Activated T-helper 2 cell treated with anti-CD3 and anti-CD28 coated beads, Interferon-gamma antibody, Interleukin-2, Interleukin-4, amounts not matched to agents 10 μg/mL and 5 μg/mL and 100 μg/mL, durations not matched to agents 14 hours and 24 hours and 36 hours (primary cell): ENCODE measurements at regions not wholly inside any gene's neighbourhood (a gene's known extent, or its start where the extent isn't known, plus 50 kb on each side); places are given as distances from the start of the nearest gene placed in this dataset.

Source experiments
- DNase-seq: peaks from one replicate; pipeline ENCODE4 v3.0.0; 2021; ENCODE audit warnings: low spot score
- H3K27ac Mint-ChIP-seq: one replicate; pipeline ENCODE4 v1.8.0; 2021; ENCODE audit warnings: mixed read lengths
- H3K27me3 Mint-ChIP-seq: one replicate; pipeline ENCODE4 v1.8.0; 2021; ENCODE audit warnings: low read depth, mixed read lengths
- H3K36me3 Mint-ChIP-seq: one replicate; pipeline ENCODE4 v1.8.0; 2021; ENCODE audit warnings: low read depth, mixed read lengths
- H3K4me1 Mint-ChIP-seq: one replicate; pipeline ENCODE4 v1.8.0; 2021; ENCODE audit warnings: low read depth, mixed read lengths
- H3K4me3 Mint-ChIP-seq: one replicate; pipeline ENCODE4 v1.8.0; 2021; ENCODE audit warnings: low read depth, mild to moderate bottlenecking, moderate library complexity, mixed read lengths
- H3K9me3 Mint-ChIP-seq: one replicate; pipeline ENCODE4 v1.8.0; 2021; ENCODE audit warnings: mixed read lengths
- intact Hi-C: fragments of 100-400 bp; cut with micrococcal nuclease; formaldehyde crosslinking; loops from one replicate; pipeline ENCODE4 v1.15.1; 2023

DNA sequence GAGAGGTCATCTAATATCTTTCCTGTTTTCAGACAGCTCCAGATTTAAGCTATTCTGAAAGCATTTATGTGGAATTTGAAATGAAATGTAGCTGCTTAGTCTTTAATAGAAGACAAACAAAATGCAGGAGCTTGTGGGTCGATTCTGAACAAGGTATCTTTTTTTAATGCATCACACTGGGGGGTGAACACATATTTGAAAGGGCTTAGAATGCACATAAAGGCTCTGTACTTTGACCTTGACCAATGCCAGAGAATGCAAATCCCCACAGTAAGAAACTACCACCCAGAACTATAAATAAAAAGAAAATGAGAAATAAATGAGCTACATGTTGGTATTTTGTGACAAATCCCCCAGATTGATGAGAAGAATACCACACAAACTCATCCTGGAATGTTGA is 489.3 kb downstream of the PIK3C3 start:
- H3K27me3 Mint-ChIP-seq = no peaks in the 10 kb centered on the region
- DNase-seq = no peak
- no peak overlapping the region for H3K27ac Mint-ChIP-seq
- H3K36me3 Mint-ChIP-seq = no peaks in the 10 kb centered on the region
- intact Hi-C loops = no loop called here
- H3K9me3 Mint-ChIP-seq = peaks cover 26% of the 10 kb centered on the region
- H3K4me1 Mint-ChIP-seq = no peaks in the 10 kb centered on the region
- no peak overlapping the region for H3K4me3 Mint-ChIP-seq

- Mint-ChIP-seq H3K9me3 (peaks cover 26% of the 10 kb centered on the region), H3K27ac (no peak overlapping the region), H3K4me3 (no peak overlapping the region), H3K4me1 (no peaks in the 10 kb centered on the region), H3K36me3 (no peaks in the 10 kb centered on the region), H3K27me3 (no peaks in the 10 kb centered on the region)
- DNase-seq = no peak
- intact Hi-C loops = no loop called here
These were observed 490.3 kb downstream of the PIK3C3 start for GRCh38 chr18:42445359-42445758.

GRCh38 chr18:42446195-42446594 is 491.2 kb downstream of the PIK3C3 start:
- Mint-ChIP-seq H3K4me1 (no peaks in the 10 kb centered on the region), H3K4me3 (no peak overlapping the region), H3K9me3 (peaks cover 26% of the 10 kb centered on the region), H3K27ac (no peak overlapping the region), H3K36me3 (no peaks in the 10 kb centered on the region), H3K27me3 (no peaks in the 10 kb centered on the region)
- DNase-seq = no peak
- intact Hi-C loops = no loop called here

- Mint-ChIP-seq H3K4me3 (no peak overlapping the region), H3K36me3 (no peaks in the 10 kb centered on the region), H3K27ac (no peak overlapping the region), H3K4me1 (no peaks in the 10 kb centered on the region), H3K27me3 (no peaks in the 10 kb centered on the region), H3K9me3 (peaks cover 30% of the 10 kb centered on the region)
- DNase-seq = no peak
- intact Hi-C loops = no loop called here
These were observed 492.7 kb downstream of the PIK3C3 start for GRCh38 chr18:42447688-42448087.

- H3K4me1 Mint-ChIP-seq = no peaks in the 10 kb centered on the region
- no peaks in the 10 kb centered on the region for H3K27me3 Mint-ChIP-seq
- no peak overlapping the region for H3K4me3 Mint-ChIP-seq
- no peak for DNase-seq
- H3K36me3 Mint-ChIP-seq = no peaks in the 10 kb centered on the region
- intact Hi-C loops = no loop called here
- no peak overlapping the region for H3K27ac Mint-ChIP-seq
- H3K9me3 Mint-ChIP-seq = no peaks in the 10 kb centered on the region
These were observed 503.2 kb downstream of the PIK3C3 start for GRCh38 chr18:42458226-42458625.

GRCh38 chr18:42459873-42460272 is 504.8 kb downstream of the PIK3C3 start:
- intact Hi-C loops = no loop called here
- Mint-ChIP-seq H3K27me3 (no peaks in the 10 kb centered on the region), H3K4me1 (no peaks in the 10 kb centered on the region), H3K27ac (no peak overlapping the region), H3K9me3 (no peaks in the 10 kb centered on the region), H3K4me3 (no peak overlapping the region), H3K36me3 (no peaks in the 10 kb centered on the region)
- no peak for DNase-seq

GRCh38 chr18:42471885-42472284 is 516.9 kb downstream of the PIK3C3 start:
- DNase-seq = no peak
- H3K27ac Mint-ChIP-seq = no peak overlapping the region
- H3K9me3 Mint-ChIP-seq = no peaks in the 10 kb centered on the region
- no peaks in the 10 kb centered on the region for H3K4me1 Mint-ChIP-seq
- H3K4me3 Mint-ChIP-seq = no peak overlapping the region
- intact Hi-C loops = no loop called here
- H3K27me3 Mint-ChIP-seq = no peaks in the 10 kb centered on the region
- H3K36me3 Mint-ChIP-seq = no peaks in the 10 kb centered on the region

GRCh38 chr18:42473611-42474010 is 518.6 kb downstream of the PIK3C3 start:
- intact Hi-C loops = no loop called here
- no peak overlapping the region for H3K27ac Mint-ChIP-seq
- no peaks in the 10 kb centered on the region for H3K4me1 Mint-ChIP-seq
- no peaks in the 10 kb centered on the region for H3K27me3 Mint-ChIP-seq
- DNase-seq = no peak
- H3K9me3 Mint-ChIP-seq = no peaks in the 10 kb centered on the region
- no peaks in the 10 kb centered on the region for H3K36me3 Mint-ChIP-seq
- H3K4me3 Mint-ChIP-seq = no peak overlapping the region

DNA sequence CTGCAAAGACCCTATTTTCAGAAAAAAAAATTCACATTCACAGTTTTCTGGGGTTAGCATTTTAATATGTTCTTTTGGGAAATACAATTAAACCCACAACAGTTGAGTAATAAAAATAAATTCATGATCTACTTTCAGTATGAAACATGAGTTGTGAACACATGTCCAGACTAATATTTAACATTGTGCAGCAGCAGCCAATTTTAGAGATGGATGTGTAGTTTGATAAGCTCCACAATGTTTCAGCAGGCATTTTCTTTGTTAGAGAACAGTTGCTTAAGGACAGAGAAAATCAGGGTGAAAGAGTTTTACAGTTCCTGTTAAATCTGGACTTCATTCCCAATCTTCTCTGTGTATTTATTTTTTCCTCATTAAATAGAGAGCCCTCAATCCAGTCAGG is 519.5 kb downstream of the PIK3C3 start:
- Mint-ChIP-seq H3K36me3 (no peaks in the 10 kb centered on the region), H3K4me3 (no peak overlapping the region), H3K27ac (no peak overlapping the region), H3K9me3 (no peaks in the 10 kb centered on the region), H3K4me1 (no peaks in the 10 kb centered on the region), H3K27me3 (no peaks in the 10 kb centered on the region)
- intact Hi-C loops = no loop called here
- no peak for DNase-seq

- H3K4me3 Mint-ChIP-seq = no peak overlapping the region
- H3K9me3 Mint-ChIP-seq = no peaks in the 10 kb centered on the region
- H3K36me3 Mint-ChIP-seq = no peaks in the 10 kb centered on the region
- H3K4me1 Mint-ChIP-seq = no peaks in the 10 kb centered on the region
- H3K27ac Mint-ChIP-seq = no peak overlapping the region
- H3K27me3 Mint-ChIP-seq = no peaks in the 10 kb centered on the region
- DNase-seq = no peak
- intact Hi-C loops = no loop called here
These were observed 520.1 kb downstream of the PIK3C3 start for GRCh38 chr18:42475157-42475556.

DNA sequence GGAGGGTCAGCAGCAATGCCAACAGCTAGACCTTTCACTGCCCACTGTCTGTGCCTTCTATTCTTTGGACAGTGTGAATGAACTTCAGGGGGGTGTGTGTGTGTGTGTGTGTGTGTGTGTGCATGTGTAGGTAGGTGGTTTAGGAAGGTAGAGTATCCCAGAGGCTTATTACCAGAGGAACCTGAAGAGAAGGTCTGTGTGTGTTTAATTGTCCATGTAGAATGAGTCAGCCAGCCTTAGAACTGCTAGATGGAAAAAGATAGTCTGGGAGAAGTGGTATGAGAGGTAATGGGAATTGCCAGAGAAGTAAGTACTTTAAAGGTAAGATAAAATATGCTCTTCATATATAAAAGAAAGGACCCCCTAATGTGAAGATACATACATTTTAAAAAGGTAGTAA is 522.2 kb downstream of the PIK3C3 start:
- Mint-ChIP-seq H3K4me1 (no peaks in the 10 kb centered on the region), H3K36me3 (no peaks in the 10 kb centered on the region), H3K27ac (no peak overlapping the region), H3K4me3 (no peak overlapping the region), H3K9me3 (no peaks in the 10 kb centered on the region), H3K27me3 (no peaks in the 10 kb centered on the region)
- intact Hi-C loops = no loop called here
- DNase-seq = no peak

- H3K27me3 Mint-ChIP-seq = no peaks in the 10 kb centered on the region
These were observed 525.4 kb downstream of the PIK3C3 start for GRCh38 chr18:42480441-42480840.

DNA sequence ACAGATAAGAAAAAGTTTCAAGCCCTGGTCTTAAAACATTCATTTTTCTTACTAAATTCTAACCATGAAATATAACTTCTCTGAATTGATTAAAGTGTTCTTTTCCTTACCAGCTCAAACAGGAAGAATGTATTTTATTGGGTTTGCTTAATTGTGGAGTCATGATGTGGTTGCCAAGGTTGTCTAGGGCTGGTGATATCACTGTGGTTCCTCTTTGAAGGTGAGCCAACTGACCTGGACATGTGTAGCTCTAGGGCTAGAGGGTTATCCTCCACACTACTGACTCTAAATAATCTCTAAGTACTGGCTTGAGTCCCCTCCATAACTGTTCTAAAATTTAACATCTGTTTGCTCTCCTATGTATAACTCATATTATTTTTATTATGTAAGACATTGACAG is 529.6 kb downstream of the PIK3C3 start:
- peaks cover 5% of the 10 kb centered on the region for H3K9me3 Mint-ChIP-seq
- no peak overlapping the region for H3K4me3 Mint-ChIP-seq
- no peaks in the 10 kb centered on the region for H3K27me3 Mint-ChIP-seq
- H3K27ac Mint-ChIP-seq = no peak overlapping the region
- intact Hi-C loops = no loop called here
- DNase-seq = no peak
- no peaks in the 10 kb centered on the region for H3K36me3 Mint-ChIP-seq
- H3K4me1 Mint-ChIP-seq = no peaks in the 10 kb centered on the region

More at GRCh38 chr18:42480441-42480840, 525.4 kb downstream of the PIK3C3 start:
- H3K4me3 Mint-ChIP-seq = no peak overlapping the region
- H3K9me3 Mint-ChIP-seq = no peaks in the 10 kb centered on the region
- H3K36me3 Mint-ChIP-seq = no peaks in the 10 kb centered on the region
- intact Hi-C loops = no loop called here
- DNase-seq = no peak
- H3K4me1 Mint-ChIP-seq = no peaks in the 10 kb centered on the region
- H3K27ac Mint-ChIP-seq = no peak overlapping the region

DNA sequence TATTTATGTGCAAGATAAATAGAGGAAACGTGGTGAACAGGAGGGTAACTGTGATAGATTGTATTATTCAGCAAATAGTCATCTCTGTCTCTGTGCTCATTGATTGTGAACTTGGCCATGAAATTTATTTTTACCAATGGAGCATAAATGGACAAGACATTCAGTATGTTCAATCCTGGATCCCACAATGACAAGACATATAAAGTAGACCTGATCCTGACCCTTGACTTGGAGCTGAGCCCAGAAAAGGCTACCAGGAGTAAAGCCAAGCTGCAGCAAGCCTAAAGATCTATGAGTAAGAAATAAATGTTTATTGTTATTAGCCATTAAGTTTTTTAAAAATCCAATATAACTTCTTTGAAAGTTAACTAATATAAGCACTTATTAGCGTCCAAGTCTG is 531.2 kb downstream of the PIK3C3 start:
- intact Hi-C loops = no loop called here
- Mint-ChIP-seq H3K27ac (no peak overlapping the region), H3K27me3 (no peaks in the 10 kb centered on the region), H3K36me3 (no peaks in the 10 kb centered on the region), H3K4me3 (no peak overlapping the region), H3K9me3 (peaks cover 8% of the 10 kb centered on the region), H3K4me1 (no peaks in the 10 kb centered on the region)
- no peak for DNase-seq
